HCT116 (cell line): ENCODE measurements at regions not wholly inside any gene's neighbourhood (a gene's known extent, or its start where the extent isn't known, plus 50 kb on each side); places are given as distances from the start of the nearest gene placed in this dataset.

Source experiments
- ATAC-seq: fragments of 200-7000 bp; cut with Tn5 transposase; 2 replicates; pipeline ENCODE4 v1.9.1; 2020; ENCODE audit warnings: mild to moderate bottlenecking, moderate library complexity
- BruUV-seq: library from RNA; stranded (reverse); fragments of 400-500 nt; replicated peaks from 2 replicates; lab custom pipeline; 2021; lab: Mats Ljungman, UMichigan
- CTCF ChIA-PET: fragments of 300-600 bp; sonication (Branson Sonifier 250); formaldehyde crosslinking; loops from one replicate; lab custom pipeline; 2021; ENCODE audit warnings: antibody characterized with exemption; lab: Charles Lee
- POLR2A ChIA-PET: fragments of 300-600, 350-600 bp; sonication (Branson Sonifier 250); formaldehyde crosslinking; loops from one replicate; lab custom pipeline; 2021; ENCODE audit warnings: antibody characterized with exemption; lab: Charles Lee
- RAD21 ChIA-PET, 2 experiments: fragments of 300-600 bp; sonication (Branson Sonifier 250); formaldehyde crosslinking; loops; one replicate each; lab custom pipeline; 2023; ENCODE audit warnings: low total read pairs in 2 of 2; ENCODE audit not compliant: uncharacterized antibody in 2 of 2, unreplicated experiment in 2 of 2, low non-redundant PET in 1 of 2; lab: Charles Lee
- DNase-seq: peaks from one replicate; pipeline ENCODE4 v3.0.0-alpha.2; 2010; ENCODE audit warnings: low read depth, low spot score
- H2AFZ ChIP-seq: fragments of 200-600 bp; shearing (Covaris generic), sonication (generic); 2 replicates; pipeline ENCODE4 v1.6.1; 2017; ENCODE audit warnings: low read depth, mixed run types, mixed read lengths, antibody characterized with exemption, low read length; ENCODE audit not compliant: poor library complexity, severe bottlenecking
- H3K27ac ChIP-seq: 2 replicates; pipeline ENCODE4 v1.5.1; 2012; ENCODE audit warnings: low read depth, low read length
- H3K27me3 ChIP-seq: fragments of 200-600 bp; sonication (generic); 2 replicates; pipeline ENCODE4 v1.6.1; 2016; ENCODE audit warnings: mixed run types, low read length, mixed read lengths; ENCODE audit not compliant: insufficient read depth
- H3K36me3 ChIP-seq, 2 experiments: fragments of 200-500 bp in 1 of 2; fragments of 200-600 bp in 1 of 2; sonication (Bioruptor generic) in 1 of 2; sonication (generic) in 1 of 2; 2 replicates each; pipeline versions ENCODE4 v1.5.1 to v1.6.1; 2014 to 2016; ENCODE audit warnings: low read length in 2 of 2, inconsistent platforms in 1 of 2, mixed read lengths in 1 of 2, mixed run types in 1 of 2; ENCODE audit not compliant: insufficient read depth in 2 of 2, control insufficient read depth in 1 of 2
- H3K4me1 ChIP-seq, 2 experiments: fragments of 200-600 bp in 1 of 2; sonication (generic) in 1 of 2; 2 replicates each; pipeline versions ENCODE4 v1.5.1 to v1.6.1; 2012 to 2017; ENCODE audit warnings: low read length in 2 of 2, inconsistent platforms in 1 of 2, mild to moderate bottlenecking in 1 of 2, mixed read lengths in 1 of 2, mixed run types in 1 of 2, moderate library complexity in 1 of 2; ENCODE audit not compliant: insufficient read depth in 2 of 2, control insufficient read depth in 1 of 2
- H3K4me2 ChIP-seq: fragments of 200-600 bp; sonication (generic); 2 replicates; pipeline ENCODE4 v1.6.1; 2017; ENCODE audit warnings: mixed run types, low read length, mixed read lengths
- H3K4me3 ChIP-seq, 2 experiments: fragments of 200-600 bp in 1 of 2; sonication (generic) in 1 of 2; replicated peaks in 1 of 2; 2 replicates each; pipeline ENCODE4 v1.5.1; 2011 to 2016; ENCODE audit warnings: low read length in 2 of 2, control low read depth in 1 of 2, low read depth in 1 of 2, mild to moderate bottlenecking in 1 of 2, mixed read lengths in 1 of 2, mixed run types in 1 of 2
- H3K79me2 ChIP-seq: fragments of 200-600 bp; sonication (generic); 2 replicates; pipeline ENCODE4 v1.6.1; 2017; ENCODE audit warnings: mild to moderate bottlenecking, mixed run types, low read length, moderate library complexity, mixed read lengths; ENCODE audit not compliant: insufficient read depth
- H3K9ac ChIP-seq: fragments of 200-600 bp; sonication (generic); 2 replicates; pipeline ENCODE4 v1.6.1; 2016; ENCODE audit warnings: low read length, mixed read lengths
- H3K9me2 ChIP-seq: fragments of 200-600 bp; sonication (generic), shearing (Covaris generic); 2 replicates; pipeline ENCODE4 v1.6.1; 2017; ENCODE audit warnings: mixed run types, mild to moderate bottlenecking, moderate library complexity; ENCODE audit not compliant: insufficient read depth
- H3K9me3 ChIP-seq, 2 experiments: fragments of 200-500 bp in 1 of 2; fragments of 200-600 bp in 1 of 2; sonication (Bioruptor generic) in 1 of 2; sonication (generic) in 1 of 2; 2 replicates each; pipeline ENCODE4 v1.6.1; 2014 to 2017; ENCODE audit warnings: low read length in 2 of 2, mixed read lengths in 2 of 2, inconsistent platforms in 1 of 2, low read depth in 1 of 2, mild to moderate bottlenecking in 1 of 2, mixed run types in 1 of 2, moderate library complexity in 1 of 2; ENCODE audit not compliant: control insufficient read depth in 1 of 2, insufficient read depth in 1 of 2
- H4K20me1 ChIP-seq: fragments of 200-600 bp; sonication (generic), shearing (Covaris generic); 2 replicates; pipeline ENCODE4 v1.6.1; 2017; ENCODE audit warnings: mixed run types, mild to moderate bottlenecking, moderate library complexity; ENCODE audit not compliant: insufficient read depth
- ATF3 ChIP-seq: IDR thresholded peaks from 2 replicates; pipeline ENCODE4 v1.6.1; 2012
- CBX3 ChIP-seq: IDR thresholded peaks from 2 replicates; pipeline ENCODE4 v1.6.1; 2012; ENCODE audit warnings: low read depth
- CEBPB ChIP-seq: IDR thresholded peaks from 2 replicates; pipeline ENCODE4 v1.6.1; 2012; ENCODE audit warnings: low read depth
- CTCF ChIP-seq, 3 experiments: fragments of 200-600 bp in 1 of 3; sonication (generic) in 1 of 3; IDR thresholded peaks in 2 of 3; conservative IDR thresholded peaks in 1 of 3; 2 replicates each; pipeline ENCODE4 v1.5.1; 2012 to 2017; ENCODE audit warnings: low read depth in 2 of 3, low read length in 2 of 3, antibody characterized with exemption in 1 of 3, borderline replicate concordance in 1 of 3, control low read depth in 1 of 3, mild to moderate bottlenecking in 1 of 3, mixed read lengths in 1 of 3, mixed run types in 1 of 3, moderate library complexity in 1 of 3; ENCODE audit not compliant: insufficient read depth in 1 of 3
- EGR1 ChIP-seq: IDR thresholded peaks from 2 replicates; pipeline ENCODE4 v1.6.1; 2012; ENCODE audit warnings: low read depth
- ELF1 ChIP-seq: IDR thresholded peaks from 2 replicates; pipeline ENCODE4 v1.6.1; 2012; ENCODE audit warnings: low read depth, borderline replicate concordance
- EZH2 ChIP-seq: fragments of 200-600 bp; sonication (generic); IDR thresholded peaks from 2 replicates; pipeline ENCODE4 v1.6.1; 2017; ENCODE audit warnings: antibody characterized with exemption, mixed run types
- FOSL1 ChIP-seq: IDR thresholded peaks from 2 replicates; pipeline ENCODE4 v1.6.1; 2012; ENCODE audit warnings: low read depth
- JUND ChIP-seq: IDR thresholded peaks from 2 replicates; pipeline ENCODE4 v1.6.1; 2012
- POLR2AphosphoS5 ChIP-seq: IDR thresholded peaks from 2 replicates; pipeline ENCODE4 v1.6.1; 2011; ENCODE audit warnings: mild to moderate bottlenecking, low read depth, low read length, moderate library complexity
- RAD21 ChIP-seq: IDR thresholded peaks from 2 replicates; pipeline ENCODE4 v1.6.1; 2012; ENCODE audit warnings: low read depth, mild to moderate bottlenecking
- SIN3A ChIP-seq: IDR thresholded peaks from 2 replicates; pipeline ENCODE4 v1.6.1; 2012; ENCODE audit warnings: low read depth
- SP1 ChIP-seq: IDR thresholded peaks from 2 replicates; pipeline ENCODE4 v1.6.1; 2012; ENCODE audit warnings: low read depth
- SRF ChIP-seq: IDR thresholded peaks from 2 replicates; pipeline ENCODE4 v1.6.1; 2012; ENCODE audit warnings: low read depth
- YY1 ChIP-seq: IDR thresholded peaks from 2 replicates; pipeline ENCODE4 v1.6.1; 2011; ENCODE audit warnings: low read length, low read depth, moderate library complexity, mild to moderate bottlenecking; ENCODE audit not compliant: insufficient replicate concordance; ENCODE audit errors: extremely low read depth
- ZFX ChIP-seq: fragments of 450-650 bp; IDR thresholded peaks from 2 replicates; pipeline ENCODE4 v1.6.1; 2017
- ZNF274 ChIP-seq: fragments of 200-500 bp; sonication (Bioruptor generic); IDR thresholded peaks from 2 replicates; pipeline ENCODE4 v1.6.1; 2014; ENCODE audit warnings: mild to moderate bottlenecking, low read depth, low read length, inconsistent platforms
- intact Hi-C: fragments of 100-400 bp; cut with micrococcal nuclease; formaldehyde crosslinking; loops from 2 replicates; pipeline ENCODE4 v1.10.0; 2022
- TF ChIP-seq, protein P1 (sequence below): IDR thresholded peaks from 2 replicates; pipeline ENCODE4 v1.6.1; 2011; ENCODE audit warnings: mild to moderate bottlenecking, low read length, moderate library complexity; ENCODE audit not compliant: insufficient replicate concordance; ENCODE audit errors: extremely low read depth
- TF ChIP-seq, protein P2 (sequence below): IDR thresholded peaks from 2 replicates; pipeline ENCODE4 v1.6.1; 2012; ENCODE audit warnings: low read depth
- TF ChIP-seq, protein P3 (sequence below): IDR thresholded peaks from 2 replicates; pipeline ENCODE4 v1.6.1; 2012

DNA sequence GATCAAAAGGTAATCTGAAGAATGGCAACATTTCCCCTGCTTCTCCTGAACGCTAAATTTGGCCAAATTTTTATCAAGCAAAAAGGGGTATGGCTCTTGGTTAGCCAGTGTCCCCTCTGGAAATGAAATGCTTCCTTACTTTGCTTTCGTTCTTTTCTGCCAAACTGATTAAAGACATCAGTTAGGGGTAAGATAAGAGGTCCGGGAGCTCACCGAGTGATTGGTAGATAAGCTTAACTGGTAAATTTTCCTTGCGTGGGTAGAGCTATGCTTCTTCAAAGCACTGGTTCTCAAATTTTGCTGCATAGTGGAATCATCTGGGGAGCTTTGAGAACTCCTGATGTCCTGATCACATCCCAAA is 62.7 kb upstream of the MAPRE2 start:
- H3K9me2 ChIP-seq: no peaks in the 10 kb centered on the region
- RAD21 ChIA-PET: no interaction called here
- BruUV-seq: no TSS peak

More for the DNA sequence above, 62.7 kb upstream of the MAPRE2 start:
- peak overlapping the region; percentile 73 for H2AFZ ChIP-seq
- ATAC-seq (peak; percentile 3; the same call in 1 of the 2 replicates), DNase-seq (no peak)
- POLR2A ChIA-PET: interaction anchor here (0.8 to 1.0 kb wide), 2 partner anchors 49 to 165 kb away, joined by 3 read pairs; no protein-coding TSS in a partner anchor
- peaks cover 15 to 57% of the 10 kb centered on the region in 2 experiments for H3K4me1 ChIP-seq
- intact Hi-C loops: loop anchor here (5.0 kb wide), 1 partner anchor 51 kb away; no protein-coding TSS in a partner anchor
- peak overlapping the region; percentile 67 to 69 for H3K4me3 ChIP-seq
- H3K9me3 ChIP-seq: no peaks in the 10 kb centered on the region
- H3K36me3 ChIP-seq: no peaks in the 10 kb centered on the region
- CTCF ChIA-PET: interaction anchor here (1.0 to 1.4 kb wide), 4 partner anchors 14 to 112 kb away, joined by 3 to 4 read pairs (median 4); no protein-coding TSS in a partner anchor
- H3K79me2 ChIP-seq: no peaks in the 10 kb centered on the region
- H3K27me3 ChIP-seq: no peaks in the 10 kb centered on the region
- H3K27ac ChIP-seq: no peak overlapping the region
- H3K4me2 ChIP-seq: peak overlapping the region; percentile 98
- TF ChIP-seq, protein P1, sequence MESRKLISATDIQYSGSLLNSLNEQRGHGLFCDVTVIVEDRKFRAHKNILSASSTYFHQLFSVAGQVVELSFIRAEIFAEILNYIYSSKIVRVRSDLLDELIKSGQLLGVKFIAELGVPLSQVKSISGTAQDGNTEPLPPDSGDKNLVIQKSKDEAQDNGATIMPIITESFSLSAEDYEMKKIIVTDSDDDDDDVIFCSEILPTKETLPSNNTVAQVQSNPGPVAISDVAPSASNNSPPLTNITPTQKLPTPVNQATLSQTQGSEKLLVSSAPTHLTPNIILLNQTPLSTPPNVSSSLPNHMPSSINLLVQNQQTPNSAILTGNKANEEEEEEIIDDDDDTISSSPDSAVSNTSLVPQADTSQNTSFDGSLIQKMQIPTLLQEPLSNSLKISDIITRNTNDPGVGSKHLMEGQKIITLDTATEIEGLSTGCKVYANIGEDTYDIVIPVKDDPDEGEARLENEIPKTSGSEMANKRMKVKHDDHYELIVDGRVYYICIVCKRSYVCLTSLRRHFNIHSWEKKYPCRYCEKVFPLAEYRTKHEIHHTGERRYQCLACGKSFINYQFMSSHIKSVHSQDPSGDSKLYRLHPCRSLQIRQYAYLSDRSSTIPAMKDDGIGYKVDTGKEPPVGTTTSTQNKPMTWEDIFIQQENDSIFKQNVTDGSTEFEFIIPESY: no peak
- TF ChIP-seq EGR1 (no peak), JUND (no peak), FOSL1 (no peak), CBX3 (no peak), CTCF (IDR thresholded peaks at IDR 0.05 in 2 of 3, conservative IDR thresholded peaks at IDR 0.05 in 1 of 3; ENCODE audit: borderline replicate concordance in 1 of 3, insufficient read depth in 1 of 3, low read depth in 2 of 3, low read length in 2 of 3) (no peak), SP1 (no peak), POLR2AphosphoS5 (no peak), SRF (no peak), SIN3A (no peak), ZFX (no peak), YY1 (no peak), ZNF274 (no peak), EZH2 (no peak), ELF1 (no peak), ATF3 (no peak), CEBPB (no peak), RAD21 (no peak)
- TF ChIP-seq, protein P2, sequence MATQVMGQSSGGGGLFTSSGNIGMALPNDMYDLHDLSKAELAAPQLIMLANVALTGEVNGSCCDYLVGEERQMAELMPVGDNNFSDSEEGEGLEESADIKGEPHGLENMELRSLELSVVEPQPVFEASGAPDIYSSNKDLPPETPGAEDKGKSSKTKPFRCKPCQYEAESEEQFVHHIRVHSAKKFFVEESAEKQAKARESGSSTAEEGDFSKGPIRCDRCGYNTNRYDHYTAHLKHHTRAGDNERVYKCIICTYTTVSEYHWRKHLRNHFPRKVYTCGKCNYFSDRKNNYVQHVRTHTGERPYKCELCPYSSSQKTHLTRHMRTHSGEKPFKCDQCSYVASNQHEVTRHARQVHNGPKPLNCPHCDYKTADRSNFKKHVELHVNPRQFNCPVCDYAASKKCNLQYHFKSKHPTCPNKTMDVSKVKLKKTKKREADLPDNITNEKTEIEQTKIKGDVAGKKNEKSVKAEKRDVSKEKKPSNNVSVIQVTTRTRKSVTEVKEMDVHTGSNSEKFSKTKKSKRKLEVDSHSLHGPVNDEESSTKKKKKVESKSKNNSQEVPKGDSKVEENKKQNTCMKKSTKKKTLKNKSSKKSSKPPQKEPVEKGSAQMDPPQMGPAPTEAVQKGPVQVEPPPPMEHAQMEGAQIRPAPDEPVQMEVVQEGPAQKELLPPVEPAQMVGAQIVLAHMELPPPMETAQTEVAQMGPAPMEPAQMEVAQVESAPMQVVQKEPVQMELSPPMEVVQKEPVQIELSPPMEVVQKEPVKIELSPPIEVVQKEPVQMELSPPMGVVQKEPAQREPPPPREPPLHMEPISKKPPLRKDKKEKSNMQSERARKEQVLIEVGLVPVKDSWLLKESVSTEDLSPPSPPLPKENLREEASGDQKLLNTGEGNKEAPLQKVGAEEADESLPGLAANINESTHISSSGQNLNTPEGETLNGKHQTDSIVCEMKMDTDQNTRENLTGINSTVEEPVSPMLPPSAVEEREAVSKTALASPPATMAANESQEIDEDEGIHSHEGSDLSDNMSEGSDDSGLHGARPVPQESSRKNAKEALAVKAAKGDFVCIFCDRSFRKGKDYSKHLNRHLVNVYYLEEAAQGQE: no peak
- TF ChIP-seq, protein P3, sequence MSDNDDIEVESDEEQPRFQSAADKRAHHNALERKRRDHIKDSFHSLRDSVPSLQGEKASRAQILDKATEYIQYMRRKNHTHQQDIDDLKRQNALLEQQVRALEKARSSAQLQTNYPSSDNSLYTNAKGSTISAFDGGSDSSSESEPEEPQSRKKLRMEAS: no peak
- no peaks in the 10 kb centered on the region for H4K20me1 ChIP-seq
- H3K9ac ChIP-seq: peak overlapping the region; percentile 25; the same call in 1 of the 2 replicates
